ENCODE measurements at regions not wholly inside any gene's neighbourhood (a gene's known extent, or its start where the extent isn't known, plus 50 kb on each side); places are given as distances from the start of the nearest gene placed in this dataset.

DNA sequence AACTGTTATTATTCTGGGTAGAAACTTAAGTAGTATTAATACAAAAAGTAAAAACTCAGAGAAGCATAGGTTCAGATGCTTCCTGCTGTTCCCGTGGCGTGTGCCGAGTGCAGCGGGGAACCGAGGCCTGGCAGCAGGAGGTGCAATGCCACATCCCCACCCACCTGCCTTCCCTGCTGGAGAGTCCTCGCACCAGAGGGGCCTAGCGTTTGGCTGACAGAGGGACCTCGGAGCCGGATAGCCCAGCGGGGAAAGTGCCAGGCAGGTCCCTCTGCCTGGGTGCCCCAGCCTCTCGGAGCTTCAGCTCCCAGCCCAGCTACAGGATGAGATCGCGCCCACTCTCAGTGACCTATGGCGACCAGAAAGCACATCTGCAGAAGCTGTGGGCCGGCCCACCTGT lies 169.6 kb upstream of the GSE1 start:
- H3K27me3 Mint-ChIP-seq (ENCODE audit: insufficient read depth): no peaks in the 10 kb centered on the region
- peak overlapping the region; percentile 19 for H3K27ac Mint-ChIP-seq
- Histone ChIP-seq H3K4me3 (ENCODE audit: low read length) (no peak overlapping the region), H3K9me3 (ENCODE audit: control insufficient read depth, low read length) (no peaks in the 10 kb centered on the region), H3K27ac (ENCODE audit: low read depth, low read length) (no peak overlapping the region), H3K36me3 (ENCODE audit: control insufficient read depth, insufficient read depth, low read length) (no peaks in the 10 kb centered on the region), H3K27me3 (ENCODE audit: control insufficient read depth, insufficient read depth, low read length, poor library complexity, severe bottlenecking) (no peaks in the 10 kb centered on the region), H3K9ac (ENCODE audit: extremely low read depth, low read length, poor library complexity, severe bottlenecking) (no peak overlapping the region), H3K4me1 (ENCODE audit: control insufficient read depth, insufficient read depth, low read length) (peaks cover 3% of the 10 kb centered on the region)
- 89 to 95% methylated on average over 12 to 15 of the region's 15 CpGs for WGBS, 2 experiments (ENCODE audit: insufficient coverage in 1 of 2, insufficient read length in 1 of 2)
- TF ChIP-seq, protein P1, sequence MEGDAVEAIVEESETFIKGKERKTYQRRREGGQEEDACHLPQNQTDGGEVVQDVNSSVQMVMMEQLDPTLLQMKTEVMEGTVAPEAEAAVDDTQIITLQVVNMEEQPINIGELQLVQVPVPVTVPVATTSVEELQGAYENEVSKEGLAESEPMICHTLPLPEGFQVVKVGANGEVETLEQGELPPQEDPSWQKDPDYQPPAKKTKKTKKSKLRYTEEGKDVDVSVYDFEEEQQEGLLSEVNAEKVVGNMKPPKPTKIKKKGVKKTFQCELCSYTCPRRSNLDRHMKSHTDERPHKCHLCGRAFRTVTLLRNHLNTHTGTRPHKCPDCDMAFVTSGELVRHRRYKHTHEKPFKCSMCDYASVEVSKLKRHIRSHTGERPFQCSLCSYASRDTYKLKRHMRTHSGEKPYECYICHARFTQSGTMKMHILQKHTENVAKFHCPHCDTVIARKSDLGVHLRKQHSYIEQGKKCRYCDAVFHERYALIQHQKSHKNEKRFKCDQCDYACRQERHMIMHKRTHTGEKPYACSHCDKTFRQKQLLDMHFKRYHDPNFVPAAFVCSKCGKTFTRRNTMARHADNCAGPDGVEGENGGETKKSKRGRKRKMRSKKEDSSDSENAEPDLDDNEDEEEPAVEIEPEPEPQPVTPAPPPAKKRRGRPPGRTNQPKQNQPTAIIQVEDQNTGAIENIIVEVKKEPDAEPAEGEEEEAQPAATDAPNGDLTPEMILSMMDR (conservative IDR thresholded peaks at IDR 0.05): no peak
- H3K36me3 Mint-ChIP-seq (ENCODE audit: low read depth): no peaks in the 10 kb centered on the region
- H3K9me3 Mint-ChIP-seq: no peaks in the 10 kb centered on the region
- H3K4me1 Mint-ChIP-seq: peaks cover 14% of the 10 kb centered on the region
- H3K4me3 Mint-ChIP-seq: no peak overlapping the region
- DNase-seq: no peak

DNA sequence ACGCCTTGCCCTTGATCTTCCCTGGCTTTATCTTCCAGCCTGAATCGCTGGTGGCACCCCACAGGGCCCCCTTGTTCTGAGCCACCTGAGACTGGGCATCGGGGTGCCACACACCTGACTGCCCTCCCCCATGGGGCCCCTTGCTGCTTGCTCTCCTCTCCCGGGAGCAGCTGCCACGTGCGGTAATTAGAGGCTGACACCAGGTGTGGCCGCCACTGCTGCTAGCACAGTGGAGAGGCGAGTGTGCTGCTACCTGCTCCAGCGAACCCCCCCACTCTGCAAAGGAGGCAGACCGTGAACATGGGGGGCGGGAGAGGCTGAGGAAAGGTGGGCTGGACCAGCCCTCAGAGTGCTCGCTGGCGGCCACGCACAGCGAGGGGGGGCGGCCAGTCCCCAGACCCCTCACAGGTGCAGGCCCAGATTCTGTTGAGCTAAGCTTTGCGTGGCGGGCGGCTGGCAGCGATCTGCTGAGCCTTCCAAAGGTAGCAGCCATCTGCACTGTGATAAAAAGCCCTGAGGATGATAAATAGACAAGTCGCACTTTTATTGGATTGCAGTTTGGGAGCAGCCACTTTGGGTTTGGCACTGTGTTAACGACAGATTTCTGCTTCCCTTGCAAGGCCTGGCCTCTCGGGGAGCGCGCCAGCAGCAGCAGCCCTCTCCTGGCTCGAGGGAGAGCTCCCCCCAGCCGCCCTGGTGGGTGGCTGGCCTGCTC lies 167.9 kb upstream of the GSE1 start:
- 77 to 79% methylated on average over 22 to 27 of the region's 27 CpGs for WGBS, 2 experiments (ENCODE audit: insufficient coverage in 1 of 2, insufficient read length in 1 of 2)
- Histone ChIP-seq H3K27me3 (ENCODE audit: control insufficient read depth, insufficient read depth, low read length, poor library complexity, severe bottlenecking) (no peaks in the 10 kb centered on the region), H3K27ac (ENCODE audit: low read depth, low read length) (no peak overlapping the region), H3K4me3 (ENCODE audit: low read length) (no peak overlapping the region), H3K9me3 (ENCODE audit: control insufficient read depth, low read length) (no peaks in the 10 kb centered on the region), H3K4me1 (ENCODE audit: control insufficient read depth, insufficient read depth, low read length) (peaks cover 10% of the 10 kb centered on the region), H3K9ac (ENCODE audit: extremely low read depth, low read length, poor library complexity, severe bottlenecking) (no peak overlapping the region), H3K36me3 (ENCODE audit: control insufficient read depth, insufficient read depth, low read length) (no peaks in the 10 kb centered on the region)
- Mint-ChIP-seq H3K36me3 (ENCODE audit: low read depth) (no peaks in the 10 kb centered on the region), H3K27me3 (ENCODE audit: insufficient read depth) (no peaks in the 10 kb centered on the region), H3K4me3 (no peak overlapping the region), H3K9me3 (no peaks in the 10 kb centered on the region), H3K4me1 (peaks cover 15% of the 10 kb centered on the region), H3K27ac (no peak overlapping the region)
- peak; percentile 77 for DNase-seq
- TF ChIP-seq, protein P1 (conservative IDR thresholded peaks at IDR 0.05): peak; percentile 36

DNA sequence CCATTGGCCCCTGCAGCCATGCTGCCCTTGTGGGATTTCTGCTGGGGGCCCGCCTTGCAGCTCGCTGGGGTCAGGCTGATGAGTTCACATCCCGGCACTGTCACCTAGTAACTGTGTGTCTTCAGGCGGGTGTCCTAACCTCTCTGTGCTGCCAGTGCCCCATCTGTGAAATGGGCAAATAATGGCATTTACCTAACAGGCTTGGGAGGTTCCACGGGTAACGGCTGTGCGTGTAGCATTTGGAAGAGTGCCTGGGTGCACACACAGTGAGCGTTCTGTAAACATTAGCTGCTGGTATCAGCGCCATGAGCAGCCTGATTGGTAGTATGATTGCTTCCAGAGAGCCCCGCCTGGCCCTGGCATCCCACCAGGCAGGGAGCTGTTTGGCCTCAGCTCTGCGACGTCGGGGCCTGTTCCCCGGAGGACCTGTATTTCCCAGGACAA lies 167.3 kb upstream of the GSE1 start:
- DNase-seq: no peak
- Mint-ChIP-seq H3K4me3 (no peak overlapping the region), H3K27ac (no peak overlapping the region)

More for the DNA sequence above, 167.3 kb upstream of the GSE1 start:
- Mint-ChIP-seq H3K27me3 (ENCODE audit: insufficient read depth) (no peaks in the 10 kb centered on the region), H3K36me3 (ENCODE audit: low read depth) (no peaks in the 10 kb centered on the region), H3K4me1 (peaks cover 15% of the 10 kb centered on the region), H3K9me3 (no peaks in the 10 kb centered on the region)
- no peaks in the 10 kb centered on the region for H3K9me3 ChIP-seq (ENCODE audit: control insufficient read depth, low read length)
- H3K9ac ChIP-seq (ENCODE audit: extremely low read depth, low read length, poor library complexity, severe bottlenecking): no peak overlapping the region
- H3K27ac ChIP-seq (ENCODE audit: low read depth, low read length): no peak overlapping the region
- H3K4me3 ChIP-seq (ENCODE audit: low read length): no peak overlapping the region
- H3K27me3 ChIP-seq (ENCODE audit: control insufficient read depth, insufficient read depth, low read length, poor library complexity, severe bottlenecking): no peaks in the 10 kb centered on the region
- H3K36me3 ChIP-seq (ENCODE audit: control insufficient read depth, insufficient read depth, low read length): no peaks in the 10 kb centered on the region
- H3K4me1 ChIP-seq (ENCODE audit: control insufficient read depth, insufficient read depth, low read length): peaks cover 10% of the 10 kb centered on the region
- TF ChIP-seq, protein P1 (conservative IDR thresholded peaks at IDR 0.05): no peak
- whole genome bisulfite sequencing, 2 experiments (ENCODE audit: insufficient coverage in 1 of 2, insufficient read length in 1 of 2): 92 to 96% methylated on average over 9 to 14 of the region's 14 CpGs

Data from endodermal cell (in vitro differentiated cells).